ENCODE measurements at regions not wholly inside any gene's neighbourhood (a gene's known extent, or its start where the extent isn't known, plus 50 kb on each side); places are given as distances from the start of the nearest gene placed in this dataset.

GRCh38 chr5:88374391-88374790 lies 105.7 kb upstream of the TMEM161B start:
- DNase-seq: no peak

- no peak for DNase-seq
These were observed 102.2 kb upstream of the TMEM161B start for GRCh38 chr5:88370824-88371223.

GRCh38 chr5:88368201-88368600 lies 99.6 kb upstream of the TMEM161B start:
- DNase-seq: no peak

- no peak for DNase-seq
These were observed 96.3 kb upstream of the TMEM161B start for GRCh38 chr5:88364991-88365390.

GRCh38 chr5:88355490-88356050 lies 86.9 kb upstream of the TMEM161B start:
- DNase-seq: no peak

- DNase-seq: no peak
These were observed 57.2 kb upstream of the TMEM161B start for GRCh38 chr5:88325868-88326267.

GRCh38 chr5:88322785-88323184 lies 54.1 kb upstream of the TMEM161B start:
- no peak for DNase-seq

All from hypothalamus (tissue), 51 donors.